ENCODE measurements at regions not wholly inside any gene's neighbourhood (a gene's known extent, or its start where the extent isn't known, plus 50 kb on each side); places are given as distances from the start of the nearest gene placed in this dataset.
"Not testable (repeated sequence)": the region's sequence is repeated elsewhere in the genome, so short reads cannot be mapped to it uniquely, and the experiment has no call there.

DNA sequence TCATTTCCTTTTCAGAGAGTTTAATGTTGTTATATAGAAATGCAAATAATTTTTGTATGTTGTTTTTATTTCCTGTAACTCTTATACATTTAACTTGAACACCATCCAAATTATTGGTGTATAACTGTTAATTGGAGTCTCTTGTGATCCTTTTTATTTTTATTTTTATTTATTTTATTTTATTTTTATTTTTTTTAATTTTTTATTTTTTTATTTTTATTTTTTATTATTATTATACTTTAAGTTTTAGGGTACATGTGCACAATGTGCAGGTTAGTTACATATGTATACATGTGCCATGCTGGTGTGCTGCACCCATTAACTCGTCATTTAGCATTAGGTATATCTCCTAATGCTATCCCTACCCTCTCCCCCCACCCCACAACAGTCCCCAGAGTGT lies 71.2 kb upstream of the LYPLAL1 start:
- TF ChIP-seq, protein P1, sequence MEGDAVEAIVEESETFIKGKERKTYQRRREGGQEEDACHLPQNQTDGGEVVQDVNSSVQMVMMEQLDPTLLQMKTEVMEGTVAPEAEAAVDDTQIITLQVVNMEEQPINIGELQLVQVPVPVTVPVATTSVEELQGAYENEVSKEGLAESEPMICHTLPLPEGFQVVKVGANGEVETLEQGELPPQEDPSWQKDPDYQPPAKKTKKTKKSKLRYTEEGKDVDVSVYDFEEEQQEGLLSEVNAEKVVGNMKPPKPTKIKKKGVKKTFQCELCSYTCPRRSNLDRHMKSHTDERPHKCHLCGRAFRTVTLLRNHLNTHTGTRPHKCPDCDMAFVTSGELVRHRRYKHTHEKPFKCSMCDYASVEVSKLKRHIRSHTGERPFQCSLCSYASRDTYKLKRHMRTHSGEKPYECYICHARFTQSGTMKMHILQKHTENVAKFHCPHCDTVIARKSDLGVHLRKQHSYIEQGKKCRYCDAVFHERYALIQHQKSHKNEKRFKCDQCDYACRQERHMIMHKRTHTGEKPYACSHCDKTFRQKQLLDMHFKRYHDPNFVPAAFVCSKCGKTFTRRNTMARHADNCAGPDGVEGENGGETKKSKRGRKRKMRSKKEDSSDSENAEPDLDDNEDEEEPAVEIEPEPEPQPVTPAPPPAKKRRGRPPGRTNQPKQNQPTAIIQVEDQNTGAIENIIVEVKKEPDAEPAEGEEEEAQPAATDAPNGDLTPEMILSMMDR (IDR thresholded peaks at IDR 0.05; ENCODE audit: low read length) = not testable (repeated sequence)
- not testable (repeated sequence) for TF ChIP-seq EZH2 (optimal IDR thresholded peaks at IDR 0.05; ENCODE audit: low read depth, low read length)

Data from MM.1S (cell line).